NCI-H226 (cell line): ENCODE measurements at regions not wholly inside any gene's neighbourhood (a gene's known extent, or its start where the extent isn't known, plus 50 kb on each side); places are given as distances from the start of the nearest gene placed in this dataset.
"Not testable (repeated sequence)": the region's sequence is repeated elsewhere in the genome, so short reads cannot be mapped to it uniquely, and the experiment has no call there.

Experiments used
- DNase-seq: peaks from one replicate; pipeline ENCODE4 v3.0.0-alpha.2; 2015

DNA sequence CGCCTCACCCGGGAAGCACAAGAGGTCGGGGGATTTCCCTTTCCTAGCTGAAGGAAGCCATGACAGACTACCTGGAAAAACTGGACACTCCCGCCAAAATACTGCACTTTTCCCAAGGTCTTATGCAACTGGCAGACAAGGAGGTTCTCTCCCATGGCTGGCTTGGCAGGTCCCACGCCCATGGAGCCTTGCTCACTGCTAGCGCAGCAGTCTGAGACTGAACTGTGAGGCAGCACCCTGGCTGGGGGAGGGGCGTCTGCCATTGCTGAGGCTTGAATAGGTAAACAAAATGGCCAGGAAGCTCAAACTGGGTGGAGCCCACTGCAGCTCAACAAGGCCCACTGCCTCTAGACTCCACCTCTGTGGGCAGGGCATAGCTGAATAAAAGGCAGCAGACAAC lies 92.1 kb downstream of the C4BPA start:
- not testable (repeated sequence) for DNase-seq

DNA sequence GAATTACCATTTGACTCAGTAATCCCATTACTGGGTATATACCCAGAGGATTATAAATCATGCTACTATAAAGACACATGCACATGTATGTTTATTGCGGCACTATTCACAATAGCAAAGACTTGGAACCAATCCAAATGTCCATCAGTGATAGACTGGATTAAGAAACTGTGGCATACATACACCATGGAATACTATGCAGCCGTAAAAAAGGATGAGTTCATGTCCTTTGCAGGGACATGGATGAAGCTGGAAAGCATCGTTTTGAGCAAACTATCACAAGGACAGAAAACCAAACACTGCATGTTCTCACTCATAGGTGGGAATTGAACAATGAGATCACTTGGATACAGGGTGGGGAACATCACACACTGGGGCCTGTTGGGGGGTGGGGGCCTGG lies 97.5 kb downstream of the C4BPA start:
- not testable (repeated sequence) for DNase-seq

DNA sequence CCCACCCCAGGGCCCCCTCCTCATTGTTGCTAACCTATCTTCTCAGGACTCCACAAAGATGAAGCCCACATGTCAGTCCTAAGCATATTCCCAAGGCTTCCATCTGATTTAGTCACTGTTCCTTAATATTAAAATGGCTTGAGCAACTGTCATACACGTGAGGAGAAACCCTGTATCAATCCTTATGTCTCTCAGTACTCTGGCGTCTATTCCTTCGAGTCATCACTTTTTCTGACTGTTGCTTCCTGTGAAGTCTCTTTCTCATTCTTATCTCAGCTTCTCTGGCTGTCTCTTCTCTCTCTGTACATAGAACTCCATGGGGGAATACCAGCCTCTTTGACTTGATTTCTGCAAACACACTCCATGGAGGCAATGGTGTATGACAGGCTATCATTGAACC lies 98.4 kb downstream of the C4BPA start:
- DNase-seq: peak; percentile 72

DNA sequence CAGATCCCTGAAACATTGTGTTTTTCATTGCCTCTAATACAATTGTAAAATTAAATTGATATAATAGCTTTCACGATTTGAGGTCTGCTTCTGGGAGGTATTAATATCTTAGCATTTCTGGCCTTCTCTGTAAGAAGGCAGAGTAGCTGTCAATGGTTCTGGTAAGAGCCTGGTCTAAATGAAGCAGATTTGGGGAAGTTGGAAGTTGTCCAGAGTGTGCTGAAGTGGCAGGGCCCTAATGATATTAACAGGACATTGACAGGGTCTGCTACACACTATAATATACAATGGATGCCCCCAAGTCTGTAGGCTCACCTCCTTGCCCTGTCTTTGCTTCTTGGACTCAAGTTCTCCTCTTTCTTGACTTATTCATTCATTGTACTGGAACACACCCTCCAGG lies 99.5 kb downstream of the C4BPA start:
- no peak for DNase-seq

DNA sequence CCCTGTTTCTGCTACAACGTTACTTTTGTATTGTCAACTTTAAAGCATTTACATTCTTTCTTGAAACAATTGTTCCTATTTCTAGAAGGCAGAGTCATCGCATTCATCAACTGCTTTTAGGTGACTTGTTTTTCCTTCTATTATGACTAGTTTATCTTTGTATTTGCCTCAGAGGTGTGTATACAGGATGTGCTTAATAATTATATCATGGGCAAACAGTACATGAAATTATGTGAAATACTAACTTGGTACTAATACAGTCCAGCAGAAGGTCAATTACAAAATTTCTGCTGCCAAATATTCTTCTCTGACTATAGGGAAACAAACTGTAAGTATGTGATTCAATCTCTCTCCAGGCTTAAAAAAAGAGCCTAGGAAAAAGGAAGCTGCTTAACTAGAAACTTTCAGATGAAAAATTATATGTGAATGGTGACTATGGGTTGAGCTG lies 101.6 kb downstream of the C4BPA start:
- DNase-seq: no peak

DNA sequence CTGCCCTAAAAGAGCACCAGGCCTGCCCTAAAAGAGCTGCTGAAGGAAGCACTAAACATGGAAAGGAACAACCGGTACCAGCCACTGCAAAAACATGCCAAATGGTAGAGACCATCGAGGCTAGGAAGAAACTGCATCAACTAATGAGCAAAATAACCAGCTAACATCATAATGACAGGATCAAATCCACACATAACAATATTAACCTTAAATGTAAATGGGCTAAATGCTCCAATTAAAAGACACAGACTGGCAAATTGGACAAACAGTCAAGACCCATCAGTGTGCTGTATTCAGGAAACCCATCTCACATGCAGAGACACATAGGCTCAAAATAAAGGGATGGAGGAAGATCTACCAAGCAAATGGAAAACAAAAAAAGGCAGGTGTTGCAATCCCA lies 104.7 kb downstream of the C4BPA start:
- DNase-seq: not testable (repeated sequence)

DNA sequence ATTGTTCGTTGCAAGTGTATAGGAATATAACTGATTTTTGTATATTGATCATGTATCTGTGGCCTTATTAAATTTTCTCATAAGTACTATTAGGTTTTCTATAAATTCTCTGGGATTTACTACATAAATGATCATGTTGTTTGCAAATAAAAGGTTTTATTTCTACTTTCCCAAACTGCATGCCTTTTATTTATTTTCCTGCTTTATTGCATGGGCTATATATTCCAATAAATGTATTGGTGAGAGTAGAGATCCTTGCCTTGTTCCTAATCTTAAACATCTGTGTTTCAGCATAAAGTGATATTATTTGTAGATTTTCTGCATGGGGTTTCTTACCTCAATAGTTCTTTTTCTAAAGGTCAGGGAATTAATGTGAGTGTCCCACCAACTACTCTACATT lies 107.0 kb upstream of the CD55 start:
- no peak for DNase-seq

DNA sequence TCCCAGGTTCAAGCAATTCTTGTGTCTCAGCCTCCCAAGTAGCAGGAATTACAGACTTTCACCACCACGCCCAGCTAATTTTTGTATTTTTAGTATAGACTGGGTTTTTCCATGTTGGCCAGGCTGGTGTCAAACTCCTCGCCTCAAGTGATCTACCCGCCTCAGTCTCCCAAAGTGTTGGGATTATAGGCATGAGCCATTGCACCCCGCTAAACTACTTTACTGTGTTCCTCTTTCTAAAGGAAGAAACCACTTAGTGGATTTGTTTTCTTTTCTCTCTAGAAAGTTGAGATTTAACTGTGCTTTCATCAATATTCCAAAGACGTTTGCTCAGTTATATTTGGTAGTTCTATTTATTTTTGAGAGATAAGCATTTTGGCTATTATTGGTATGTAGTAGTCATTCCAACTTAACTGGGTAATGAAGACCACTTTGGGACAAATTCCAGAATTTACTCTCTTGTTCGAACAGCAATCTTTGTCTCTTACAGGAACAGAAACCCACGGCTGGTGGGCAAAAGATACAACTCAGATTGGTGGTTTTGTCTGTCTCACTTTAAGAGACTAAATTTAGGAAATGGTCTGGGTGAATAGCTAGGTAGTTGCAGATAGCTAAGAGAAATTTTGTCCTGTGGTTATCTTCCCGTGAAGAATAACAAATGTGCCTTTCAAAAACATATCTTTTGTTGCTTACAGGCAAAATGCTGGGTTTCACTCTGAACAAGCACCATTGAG lies 103.5 kb upstream of the CD55 start:
- DNase-seq: no peak

DNA sequence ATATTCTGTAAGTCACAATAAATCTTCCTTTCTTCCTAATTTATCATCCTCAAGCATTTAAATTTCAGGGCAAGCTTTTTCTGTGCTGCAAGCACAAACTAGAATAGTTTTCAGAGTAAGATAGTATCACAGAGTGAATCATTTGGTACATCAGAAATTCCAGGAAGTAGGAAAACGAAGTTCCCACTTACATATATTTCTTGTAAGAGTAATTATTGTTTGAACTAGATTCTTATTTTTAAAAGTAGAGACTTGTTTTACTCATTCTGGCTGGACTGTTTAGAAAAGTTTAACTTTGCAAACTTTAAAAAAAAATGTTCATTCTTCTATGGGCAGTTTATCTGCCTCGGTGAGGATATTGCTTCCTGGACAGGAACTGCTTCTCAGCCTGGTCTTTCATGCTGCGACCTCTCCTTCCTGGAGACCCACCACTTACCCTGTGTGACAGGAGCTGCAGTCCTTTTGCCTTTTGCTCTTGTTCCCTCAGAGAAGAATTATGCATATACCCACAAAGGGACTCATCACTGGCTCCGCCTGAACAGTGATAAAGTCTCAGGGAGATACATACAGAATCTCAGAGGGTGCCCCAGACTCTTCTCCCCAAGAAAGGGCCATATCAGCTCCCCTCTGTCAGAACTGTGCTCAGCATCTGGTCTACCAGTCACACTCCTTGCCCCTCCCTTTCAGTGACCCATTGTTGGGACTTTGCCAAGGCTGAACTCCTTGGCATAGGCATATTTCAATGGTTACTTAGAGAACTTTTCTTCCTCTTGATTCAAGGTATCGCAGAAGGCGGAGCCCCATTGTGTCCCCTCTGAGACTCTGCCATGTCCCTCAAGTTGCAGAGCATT lies 102.7 kb upstream of the CD55 start:
- peak; percentile 24 for DNase-seq

DNA sequence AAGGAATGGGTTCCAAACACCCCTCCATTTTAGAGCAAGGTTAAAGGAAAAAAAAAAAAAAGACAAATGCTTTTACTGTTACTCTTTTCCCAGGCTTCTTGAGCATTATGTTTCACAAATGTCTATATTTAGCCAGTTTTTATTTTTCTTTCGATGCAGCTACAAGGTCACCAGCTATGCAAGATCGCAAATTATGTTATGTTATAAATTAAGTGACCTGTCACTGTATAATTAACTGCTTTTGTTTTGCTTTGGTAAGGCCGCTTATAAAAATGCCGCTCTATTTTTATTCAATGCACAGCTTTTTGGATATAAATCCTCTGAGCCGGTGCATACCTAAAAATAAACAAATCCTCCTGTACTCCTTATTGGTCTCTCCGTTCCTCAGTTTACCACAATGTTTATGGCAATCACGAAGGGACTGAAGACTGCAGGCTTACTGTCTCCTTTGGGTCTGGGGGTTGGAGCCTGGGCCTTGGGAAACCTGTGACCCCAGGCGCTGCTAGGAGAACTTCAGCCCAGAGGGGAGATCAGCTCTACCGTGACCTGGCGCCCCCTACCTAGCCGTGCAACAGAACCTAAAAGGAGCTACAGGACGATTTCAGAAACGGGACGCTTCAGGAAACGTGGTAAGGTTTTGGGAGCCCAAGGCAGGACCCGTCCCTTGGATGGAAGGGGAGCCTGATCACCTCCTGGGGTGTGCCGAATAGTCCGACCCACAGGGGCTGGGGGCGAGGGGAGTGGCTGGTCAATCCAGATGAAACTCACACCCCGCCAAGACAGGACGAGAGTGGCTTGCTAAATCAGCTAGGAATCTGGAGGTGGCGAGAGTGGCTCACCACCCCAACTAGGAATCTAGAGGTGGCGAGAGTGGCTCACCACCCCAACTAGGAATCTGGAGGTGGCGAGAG lies 101.2 kb upstream of the CD55 start:
- DNase-seq: no peak

DNA sequence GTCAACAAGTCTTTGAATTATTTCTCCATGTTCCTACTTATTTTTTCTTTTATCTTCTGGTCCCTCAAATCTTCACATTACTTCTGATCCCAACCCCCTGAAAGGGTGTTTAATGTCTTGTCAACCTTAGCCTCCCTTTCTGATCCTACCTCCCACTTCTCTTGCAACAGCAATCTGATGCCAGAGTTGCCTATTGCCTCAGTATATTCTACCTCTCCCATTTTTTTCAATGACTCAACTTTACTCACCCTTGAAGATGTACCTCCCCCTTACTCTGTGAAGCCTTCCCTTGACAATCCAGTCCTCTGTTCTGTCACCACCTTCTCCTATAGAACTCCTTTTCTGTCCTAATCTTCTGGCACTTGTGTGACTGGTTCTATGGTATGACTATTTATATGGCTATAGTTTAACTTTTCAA lies 99.5 kb upstream of the CD55 start:
- DNase-seq: peak; percentile 78

DNA sequence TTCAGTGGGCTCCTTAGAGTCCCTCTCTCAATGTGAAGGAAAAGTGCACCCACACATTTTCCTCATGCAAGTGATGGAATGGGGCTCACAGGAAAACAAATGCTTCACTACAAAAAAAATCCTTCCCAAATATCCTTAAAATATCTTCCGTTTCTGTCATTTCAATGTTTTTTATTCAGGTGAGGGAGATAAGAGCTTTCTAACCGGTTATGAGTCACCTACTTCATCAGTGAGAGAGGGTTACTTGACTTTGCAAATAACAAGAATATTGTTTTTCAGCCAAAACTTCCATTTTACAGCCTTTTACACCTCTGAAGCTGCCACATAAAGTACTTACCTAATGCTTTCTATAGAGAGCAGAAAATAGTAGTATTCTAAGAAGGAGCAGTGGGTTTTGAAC lies 98.3 kb upstream of the CD55 start:
- peak; percentile 22 for DNase-seq

DNA sequence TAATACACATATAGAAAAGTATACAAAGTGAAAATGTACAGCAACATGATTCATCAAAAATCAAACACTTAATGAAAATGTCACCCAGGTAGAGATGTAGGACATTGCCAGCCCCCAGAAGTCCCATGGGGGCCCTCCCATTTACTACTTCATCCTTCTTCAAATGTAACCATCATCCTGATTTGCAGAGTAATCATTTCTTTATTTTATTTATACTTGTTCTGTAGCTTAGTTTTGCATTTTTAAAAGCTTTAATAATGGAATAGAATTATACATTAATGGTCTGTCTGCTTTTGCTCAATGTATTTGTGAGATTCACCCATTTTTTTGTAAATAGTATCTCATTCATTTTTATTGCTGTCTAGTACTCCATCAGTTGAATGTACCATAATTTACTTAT lies 96.8 kb upstream of the CD55 start:
- DNase-seq: no peak

DNA sequence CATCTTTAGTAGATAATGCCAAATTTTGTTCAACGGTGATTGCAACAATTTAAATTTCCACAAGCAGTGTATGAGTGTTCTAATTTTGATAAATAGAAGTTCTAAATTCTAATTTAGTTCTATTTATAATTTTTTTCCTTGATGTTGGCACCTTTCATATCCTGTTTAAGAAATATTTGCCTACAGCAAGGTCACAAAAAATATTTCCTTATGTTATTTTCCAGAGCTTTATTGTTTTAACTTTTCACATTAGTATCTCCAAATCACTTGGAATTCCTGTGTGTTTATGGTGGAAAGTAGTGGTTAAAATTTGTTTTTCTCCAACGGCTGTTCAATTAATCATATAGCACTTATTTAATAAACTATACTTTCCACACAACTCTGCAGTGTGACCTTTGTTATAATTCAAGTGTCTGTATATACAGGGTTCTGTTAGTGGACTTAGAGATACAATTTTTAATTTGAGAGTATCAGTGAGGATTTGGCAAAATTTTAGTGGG lies 94.3 kb upstream of the CD55 start:
- no peak for DNase-seq

DNA sequence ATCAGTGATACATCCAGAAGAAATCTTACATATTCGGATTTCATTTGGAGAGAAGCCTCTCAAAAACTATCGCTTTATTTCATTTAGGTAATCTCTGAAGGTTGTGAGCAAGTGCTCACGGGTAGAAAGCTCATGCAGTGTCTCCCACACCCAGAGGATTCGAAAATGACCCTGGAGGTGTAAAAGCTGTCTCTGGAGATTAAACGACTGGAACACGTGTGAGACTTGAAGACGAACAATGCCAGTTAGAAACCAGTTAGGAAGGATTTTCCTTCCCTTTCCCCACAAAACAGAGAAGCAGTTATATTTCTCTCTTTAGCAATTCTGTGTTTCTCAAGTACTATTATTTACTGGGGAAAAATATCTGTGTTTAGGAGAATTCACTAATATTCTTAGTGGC lies 92.5 kb upstream of the CD55 start:
- no peak for DNase-seq

DNA sequence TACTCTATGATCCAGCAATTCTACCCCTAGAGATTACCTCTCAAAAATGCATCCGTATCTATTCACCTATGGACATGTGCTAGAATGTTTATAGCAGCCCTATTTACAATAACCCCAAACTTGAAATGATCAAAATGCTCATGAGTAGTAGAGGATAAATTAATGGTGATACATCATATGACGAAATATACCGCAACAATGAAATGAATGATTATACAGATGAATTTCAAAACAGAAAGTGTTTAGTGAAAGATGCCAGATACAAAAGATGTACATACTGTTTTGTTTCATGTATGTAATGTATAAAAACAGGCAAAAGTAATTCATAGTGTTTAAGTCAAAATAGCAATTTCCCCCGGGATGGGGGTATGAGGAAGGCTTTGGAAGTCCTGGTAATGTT lies 91.0 kb upstream of the CD55 start:
- no peak for DNase-seq

DNA sequence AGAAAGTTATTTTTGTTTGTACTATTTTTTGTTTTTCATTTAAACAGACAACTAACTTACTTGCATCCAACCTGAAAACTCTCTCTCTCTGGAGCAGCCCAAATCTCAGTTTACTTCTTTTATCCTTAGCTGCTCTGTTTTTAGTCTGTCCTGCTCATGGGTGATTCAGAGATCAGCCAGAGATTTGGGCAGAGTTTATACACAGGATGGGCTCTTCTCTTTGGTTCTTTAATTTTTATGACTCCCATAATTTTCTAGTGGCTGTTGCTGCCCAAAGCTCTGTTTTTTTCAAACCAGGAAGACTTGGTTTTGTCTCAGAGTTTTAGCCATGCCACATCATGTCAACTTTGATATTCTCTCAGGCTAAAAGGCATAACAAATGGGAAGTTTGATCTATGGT lies 86.8 kb upstream of the CD55 start:
- no peak for DNase-seq

DNA sequence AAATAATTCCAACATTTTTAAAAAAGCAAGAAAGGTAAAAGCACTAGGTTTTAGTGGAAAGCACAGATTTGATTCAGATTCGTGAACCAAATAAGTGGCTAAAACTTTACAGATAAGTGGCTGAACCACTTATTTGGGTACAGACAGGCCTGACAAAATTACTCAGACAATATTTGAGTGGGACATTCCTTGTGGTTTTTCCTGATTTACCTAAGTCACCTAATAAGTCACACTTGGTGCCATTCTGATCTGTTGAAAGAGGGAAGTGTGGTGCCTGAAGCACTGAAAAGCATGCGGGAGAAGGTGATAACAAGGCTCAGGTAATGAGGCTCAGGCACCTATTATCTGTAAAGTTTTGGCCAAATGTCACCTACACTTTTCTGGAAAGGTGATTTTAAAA lies 81.6 kb upstream of the CD55 start:
- DNase-seq: no peak

DNA sequence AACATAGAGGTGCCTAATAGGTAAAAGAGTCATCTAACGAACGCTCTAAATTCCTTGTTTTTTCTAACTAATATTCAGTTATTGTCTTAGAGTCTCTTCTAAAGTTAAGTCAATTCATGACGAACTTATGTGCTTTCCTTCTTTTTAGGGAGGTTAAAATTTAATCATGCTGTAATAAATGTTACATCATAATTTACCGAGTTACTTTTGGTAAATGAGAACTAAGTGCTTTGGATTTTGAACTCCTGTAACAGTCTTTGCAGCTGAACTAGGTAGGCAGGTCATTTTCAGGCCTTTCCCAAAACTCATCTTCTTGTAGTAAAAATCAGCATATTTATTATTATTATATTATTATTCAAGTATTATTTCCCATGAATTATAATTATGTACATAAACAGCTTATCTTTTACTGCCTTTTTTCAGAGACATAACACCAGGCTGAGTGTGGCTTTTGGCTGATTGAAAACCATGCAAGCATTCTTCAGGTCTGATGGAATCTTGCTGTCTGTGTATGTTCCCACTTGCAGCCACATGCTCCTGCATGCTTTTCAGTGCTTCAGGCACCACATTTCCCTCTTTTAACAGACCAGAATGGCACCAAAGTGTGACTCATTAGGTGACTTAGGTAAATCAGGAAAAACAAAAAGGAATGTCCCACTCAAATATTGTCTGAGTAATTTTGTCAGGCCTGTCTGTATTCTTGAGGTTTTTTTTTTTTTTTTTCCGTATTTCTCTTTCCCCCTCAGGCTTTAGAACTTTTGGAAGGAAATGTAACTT lies 81.0 kb upstream of the CD55 start:
- DNase-seq: peak; percentile 31

DNA sequence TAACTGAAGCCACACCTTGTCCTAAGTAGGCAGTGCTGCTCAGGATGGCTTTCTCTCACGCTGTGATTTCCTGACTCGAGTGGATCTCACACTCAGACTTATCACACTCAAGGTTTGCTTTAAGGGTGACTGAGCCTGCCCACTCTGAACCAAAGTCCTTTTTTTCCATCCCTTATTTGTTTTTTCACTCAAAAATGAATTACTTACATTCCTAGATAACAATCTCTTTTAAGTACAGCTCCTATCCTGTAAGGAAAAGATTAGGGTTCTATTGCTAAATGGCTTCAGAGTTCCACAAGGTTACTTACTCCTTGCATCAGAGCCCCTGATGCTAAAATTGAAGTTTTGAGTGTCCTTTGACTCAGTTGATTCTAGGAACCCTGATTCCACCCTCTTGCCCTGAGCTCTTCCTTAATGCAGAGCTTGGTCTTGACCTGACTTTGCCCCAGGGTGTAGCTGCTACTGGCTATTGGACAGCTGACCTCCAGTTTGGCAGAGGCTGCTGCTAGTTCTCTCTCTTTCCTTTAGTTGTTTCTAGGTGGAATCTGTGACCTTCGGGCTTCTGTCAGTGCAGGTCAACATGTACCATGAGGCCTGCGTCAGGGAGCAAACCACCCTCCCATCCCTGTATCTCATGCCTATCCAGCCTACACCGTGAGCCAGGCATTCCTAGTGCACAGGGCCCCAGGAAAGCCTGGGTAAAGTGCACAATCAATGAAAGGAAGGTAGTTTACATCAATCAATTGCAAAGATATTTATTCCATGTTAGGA lies 80.1 kb upstream of the CD55 start:
- peak; percentile 5 for DNase-seq
